SU-DHL-6 (cell line): ENCODE measurements at regions not wholly inside any gene's neighbourhood (a gene's known extent, or its start where the extent isn't known, plus 50 kb on each side); places are given as distances from the start of the nearest gene placed in this dataset.

ENCODE experiments used
- EZH2phosphoT487 ChIP-seq: fragments of 200-600 bp; sonication (generic), shearing (Covaris generic); conservative IDR thresholded peaks from 2 replicates; pipeline ENCODE4 v1.6.1; 2018; ENCODE audit warnings: mild to moderate bottlenecking, antibody characterized with exemption, low read length, moderate library complexity, mixed read lengths
- TF ChIP-seq, protein P1 (sequence below): fragments of 200-600 bp; sonication (generic); IDR thresholded peaks from one replicate; pipeline ENCODE4 v1.5.1; 2017; ENCODE audit warnings: antibody characterized with exemption, mild to moderate bottlenecking, low read length, moderate library complexity; ENCODE audit not compliant: insufficient read depth, poor library complexity, severe bottlenecking

DNA sequence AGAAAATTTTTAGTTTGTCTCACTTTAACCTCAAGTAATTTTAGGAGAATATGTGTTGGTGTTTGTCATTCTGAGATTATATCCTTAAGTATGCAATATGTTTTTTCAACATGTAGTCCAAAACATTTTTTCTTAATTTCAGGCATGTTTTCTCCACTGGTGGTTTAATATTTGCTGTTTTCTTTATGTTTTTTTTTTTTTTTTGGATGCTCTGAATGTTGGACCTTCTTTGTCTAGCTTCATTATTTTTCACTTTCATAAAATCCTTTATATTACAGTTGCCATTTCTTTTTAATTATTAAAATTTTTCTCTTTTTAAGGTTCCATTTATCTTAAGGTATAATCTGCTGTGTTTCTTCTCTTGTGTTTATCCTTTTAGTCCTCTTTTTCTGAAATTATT is 342.2 kb upstream of the DUSP10 start:
- TF ChIP-seq, protein P1, sequence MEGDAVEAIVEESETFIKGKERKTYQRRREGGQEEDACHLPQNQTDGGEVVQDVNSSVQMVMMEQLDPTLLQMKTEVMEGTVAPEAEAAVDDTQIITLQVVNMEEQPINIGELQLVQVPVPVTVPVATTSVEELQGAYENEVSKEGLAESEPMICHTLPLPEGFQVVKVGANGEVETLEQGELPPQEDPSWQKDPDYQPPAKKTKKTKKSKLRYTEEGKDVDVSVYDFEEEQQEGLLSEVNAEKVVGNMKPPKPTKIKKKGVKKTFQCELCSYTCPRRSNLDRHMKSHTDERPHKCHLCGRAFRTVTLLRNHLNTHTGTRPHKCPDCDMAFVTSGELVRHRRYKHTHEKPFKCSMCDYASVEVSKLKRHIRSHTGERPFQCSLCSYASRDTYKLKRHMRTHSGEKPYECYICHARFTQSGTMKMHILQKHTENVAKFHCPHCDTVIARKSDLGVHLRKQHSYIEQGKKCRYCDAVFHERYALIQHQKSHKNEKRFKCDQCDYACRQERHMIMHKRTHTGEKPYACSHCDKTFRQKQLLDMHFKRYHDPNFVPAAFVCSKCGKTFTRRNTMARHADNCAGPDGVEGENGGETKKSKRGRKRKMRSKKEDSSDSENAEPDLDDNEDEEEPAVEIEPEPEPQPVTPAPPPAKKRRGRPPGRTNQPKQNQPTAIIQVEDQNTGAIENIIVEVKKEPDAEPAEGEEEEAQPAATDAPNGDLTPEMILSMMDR, result no peak
- no peak for TF ChIP-seq EZH2phosphoT487
